ENCODE measurements at regions not wholly inside any gene's neighbourhood (a gene's known extent, or its start where the extent isn't known, plus 50 kb on each side); places are given as distances from the start of the nearest gene placed in this dataset.

GRCh38 chr4:43264730-43265129 is 372.2 kb downstream of the GRXCR1 start:
- H3K9me3 Mint-ChIP-seq, result peaks cover 33% of the 10 kb centered on the region
- no peaks in the 10 kb centered on the region for H3K4me1 Mint-ChIP-seq (ENCODE audit: low read depth)
- H3K4me3 Mint-ChIP-seq, result no peak overlapping the region
- no peak for TF ChIP-seq CTCF (IDR thresholded peaks at IDR 0.05)
- H3K27me3 Mint-ChIP-seq (ENCODE audit: insufficient read depth), result no peaks in the 10 kb centered on the region
- no peaks in the 10 kb centered on the region for H3K36me3 Mint-ChIP-seq (ENCODE audit: low read depth)
- DNase-seq, result no peak
- H3K27ac Mint-ChIP-seq, result no peak overlapping the region

DNA sequence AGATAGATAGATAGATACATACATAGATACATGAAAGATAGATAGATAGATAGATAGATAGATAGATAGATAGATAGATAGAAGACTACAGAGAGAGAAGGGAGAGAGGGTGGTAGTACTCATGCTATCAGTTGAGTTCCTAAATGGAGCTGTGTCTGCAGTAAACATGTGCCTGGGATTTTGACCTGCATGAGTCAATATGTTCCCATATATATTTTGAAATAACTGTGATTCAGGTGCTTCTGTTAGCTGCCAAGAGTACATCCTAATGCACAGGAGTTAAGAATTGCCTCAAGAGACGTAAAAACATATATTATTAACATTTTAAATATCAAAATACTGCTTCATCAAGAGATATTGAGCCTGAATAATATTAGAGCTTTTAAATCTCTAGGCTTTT is 379.4 kb downstream of the GRXCR1 start:
- Mint-ChIP-seq H3K4me3 (no peak overlapping the region), H3K27ac (no peak overlapping the region), H3K4me1 (ENCODE audit: low read depth) (no peaks in the 10 kb centered on the region), H3K36me3 (ENCODE audit: low read depth) (no peaks in the 10 kb centered on the region; the same call in 1 of the 2 replicates), H3K9me3 (peaks cover 16% of the 10 kb centered on the region), H3K27me3 (ENCODE audit: insufficient read depth) (no peaks in the 10 kb centered on the region)
- no peak for TF ChIP-seq CTCF (IDR thresholded peaks at IDR 0.05)
- no peak for DNase-seq

- Mint-ChIP-seq H3K27ac (no peak overlapping the region), H3K27me3 (ENCODE audit: insufficient read depth) (no peaks in the 10 kb centered on the region), H3K4me3 (no peak overlapping the region), H3K9me3 (peaks cover 10% of the 10 kb centered on the region), H3K36me3 (ENCODE audit: low read depth) (no peaks in the 10 kb centered on the region; the same call in 1 of the 2 replicates), H3K4me1 (ENCODE audit: low read depth) (no peaks in the 10 kb centered on the region)
- DNase-seq, result no peak
- no peak for TF ChIP-seq CTCF (IDR thresholded peaks at IDR 0.05)
These were observed 381.9 kb downstream of the GRXCR1 start for GRCh38 chr4:43274376-43274775.

- no peak for DNase-seq
- no peak for TF ChIP-seq CTCF (IDR thresholded peaks at IDR 0.05)
- Mint-ChIP-seq H3K36me3 (ENCODE audit: low read depth) (no peaks in the 10 kb centered on the region; the same call in 1 of the 2 replicates), H3K27ac (no peak overlapping the region), H3K27me3 (ENCODE audit: insufficient read depth) (no peaks in the 10 kb centered on the region), H3K4me3 (no peak overlapping the region), H3K9me3 (peaks cover 16% of the 10 kb centered on the region), H3K4me1 (ENCODE audit: low read depth) (no peaks in the 10 kb centered on the region)
These were observed 383.3 kb downstream of the GRXCR1 start for GRCh38 chr4:43275779-43276178.

- Mint-ChIP-seq H3K4me1 (ENCODE audit: low read depth) (no peaks in the 10 kb centered on the region), H3K27me3 (ENCODE audit: insufficient read depth) (no peaks in the 10 kb centered on the region), H3K36me3 (ENCODE audit: low read depth) (no peaks in the 10 kb centered on the region; the same call in 1 of the 2 replicates), H3K4me3 (no peak overlapping the region), H3K27ac (no peak overlapping the region), H3K9me3 (peaks cover 16% of the 10 kb centered on the region)
- no peak for TF ChIP-seq CTCF (IDR thresholded peaks at IDR 0.05)
- no peak for DNase-seq
These were observed 383.8 kb downstream of the GRXCR1 start for GRCh38 chr4:43276321-43276720.

DNA sequence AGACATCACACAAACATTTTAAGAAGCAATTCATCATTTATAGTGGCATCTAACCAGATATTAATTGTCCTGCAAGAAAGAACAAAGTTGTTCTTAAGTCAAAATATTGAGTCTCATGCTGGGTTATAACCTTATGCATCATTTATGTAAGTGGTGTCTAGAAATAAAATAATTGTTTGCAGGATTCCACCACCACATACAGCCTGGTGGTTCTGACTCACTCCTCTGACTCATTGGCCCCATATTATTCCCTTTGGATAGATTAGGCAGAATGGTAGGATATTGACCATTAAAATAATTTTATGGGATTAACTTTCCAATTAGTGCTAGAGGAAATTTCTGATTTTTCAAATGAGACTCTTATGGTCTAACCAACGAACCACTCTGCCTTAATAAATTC is 384.5 kb downstream of the GRXCR1 start:
- TF ChIP-seq CTCF (IDR thresholded peaks at IDR 0.05), result no peak
- Mint-ChIP-seq H3K27me3 (ENCODE audit: insufficient read depth) (no peaks in the 10 kb centered on the region), H3K36me3 (ENCODE audit: low read depth) (no peaks in the 10 kb centered on the region; the same call in 1 of the 2 replicates), H3K9me3 (peaks cover 16% of the 10 kb centered on the region), H3K4me3 (no peak overlapping the region), H3K27ac (no peak overlapping the region), H3K4me1 (ENCODE audit: low read depth) (no peaks in the 10 kb centered on the region)
- DNase-seq, result no peak

Data from HFFc6 (cell line).